HCT116 (cell line): ENCODE measurements at regions not wholly inside any gene's neighbourhood (a gene's known extent, or its start where the extent isn't known, plus 50 kb on each side); places are given as distances from the start of the nearest gene placed in this dataset.

Experiments used
- ATAC-seq: fragments of 200-7000 bp; cut with Tn5 transposase; 2 replicates; pipeline ENCODE4 v1.9.1; 2020; ENCODE audit warnings: mild to moderate bottlenecking, moderate library complexity
- BruUV-seq: library from RNA; stranded (reverse); fragments of 400-500 nt; replicated peaks from 2 replicates; lab custom pipeline; 2021; lab: Mats Ljungman, UMichigan
- CTCF ChIA-PET: fragments of 300-600 bp; sonication (Branson Sonifier 250); formaldehyde crosslinking; loops from one replicate; lab custom pipeline; 2021; ENCODE audit warnings: antibody characterized with exemption; lab: Charles Lee
- POLR2A ChIA-PET: fragments of 300-600, 350-600 bp; sonication (Branson Sonifier 250); formaldehyde crosslinking; loops from one replicate; lab custom pipeline; 2021; ENCODE audit warnings: antibody characterized with exemption; lab: Charles Lee
- RAD21 ChIA-PET, 2 experiments: fragments of 300-600 bp; sonication (Branson Sonifier 250); formaldehyde crosslinking; loops; one replicate each; lab custom pipeline; 2023; ENCODE audit warnings: low total read pairs in 2 of 2; ENCODE audit not compliant: uncharacterized antibody in 2 of 2, unreplicated experiment in 2 of 2, low non-redundant PET in 1 of 2; lab: Charles Lee
- DNase-seq: peaks from one replicate; pipeline ENCODE4 v3.0.0-alpha.2; 2010; ENCODE audit warnings: low read depth, low spot score
- H2AFZ ChIP-seq: fragments of 200-600 bp; shearing (Covaris generic), sonication (generic); 2 replicates; pipeline ENCODE4 v1.6.1; 2017; ENCODE audit warnings: low read depth, mixed run types, mixed read lengths, antibody characterized with exemption, low read length; ENCODE audit not compliant: poor library complexity, severe bottlenecking
- H3K27ac ChIP-seq: 2 replicates; pipeline ENCODE4 v1.5.1; 2012; ENCODE audit warnings: low read depth, low read length
- H3K27me3 ChIP-seq: fragments of 200-600 bp; sonication (generic); 2 replicates; pipeline ENCODE4 v1.6.1; 2016; ENCODE audit warnings: mixed run types, low read length, mixed read lengths; ENCODE audit not compliant: insufficient read depth
- H3K36me3 ChIP-seq, 2 experiments: fragments of 200-500 bp in 1 of 2; fragments of 200-600 bp in 1 of 2; sonication (Bioruptor generic) in 1 of 2; sonication (generic) in 1 of 2; 2 replicates each; pipeline versions ENCODE4 v1.5.1 to v1.6.1; 2014 to 2016; ENCODE audit warnings: low read length in 2 of 2, inconsistent platforms in 1 of 2, mixed read lengths in 1 of 2, mixed run types in 1 of 2; ENCODE audit not compliant: insufficient read depth in 2 of 2, control insufficient read depth in 1 of 2
- H3K4me1 ChIP-seq, 2 experiments: fragments of 200-600 bp in 1 of 2; sonication (generic) in 1 of 2; 2 replicates each; pipeline versions ENCODE4 v1.5.1 to v1.6.1; 2012 to 2017; ENCODE audit warnings: low read length in 2 of 2, inconsistent platforms in 1 of 2, mild to moderate bottlenecking in 1 of 2, mixed read lengths in 1 of 2, mixed run types in 1 of 2, moderate library complexity in 1 of 2; ENCODE audit not compliant: insufficient read depth in 2 of 2, control insufficient read depth in 1 of 2
- H3K4me2 ChIP-seq: fragments of 200-600 bp; sonication (generic); 2 replicates; pipeline ENCODE4 v1.6.1; 2017; ENCODE audit warnings: mixed run types, low read length, mixed read lengths
- H3K4me3 ChIP-seq, 2 experiments: fragments of 200-600 bp in 1 of 2; sonication (generic) in 1 of 2; replicated peaks in 1 of 2; 2 replicates each; pipeline ENCODE4 v1.5.1; 2011 to 2016; ENCODE audit warnings: low read length in 2 of 2, control low read depth in 1 of 2, low read depth in 1 of 2, mild to moderate bottlenecking in 1 of 2, mixed read lengths in 1 of 2, mixed run types in 1 of 2
- H3K79me2 ChIP-seq: fragments of 200-600 bp; sonication (generic); 2 replicates; pipeline ENCODE4 v1.6.1; 2017; ENCODE audit warnings: mild to moderate bottlenecking, mixed run types, low read length, moderate library complexity, mixed read lengths; ENCODE audit not compliant: insufficient read depth
- H3K9ac ChIP-seq: fragments of 200-600 bp; sonication (generic); 2 replicates; pipeline ENCODE4 v1.6.1; 2016; ENCODE audit warnings: low read length, mixed read lengths
- H3K9me2 ChIP-seq: fragments of 200-600 bp; sonication (generic), shearing (Covaris generic); 2 replicates; pipeline ENCODE4 v1.6.1; 2017; ENCODE audit warnings: mixed run types, mild to moderate bottlenecking, moderate library complexity; ENCODE audit not compliant: insufficient read depth
- H3K9me3 ChIP-seq, 2 experiments: fragments of 200-500 bp in 1 of 2; fragments of 200-600 bp in 1 of 2; sonication (Bioruptor generic) in 1 of 2; sonication (generic) in 1 of 2; 2 replicates each; pipeline ENCODE4 v1.6.1; 2014 to 2017; ENCODE audit warnings: low read length in 2 of 2, mixed read lengths in 2 of 2, inconsistent platforms in 1 of 2, low read depth in 1 of 2, mild to moderate bottlenecking in 1 of 2, mixed run types in 1 of 2, moderate library complexity in 1 of 2; ENCODE audit not compliant: control insufficient read depth in 1 of 2, insufficient read depth in 1 of 2
- H4K20me1 ChIP-seq: fragments of 200-600 bp; sonication (generic), shearing (Covaris generic); 2 replicates; pipeline ENCODE4 v1.6.1; 2017; ENCODE audit warnings: mixed run types, mild to moderate bottlenecking, moderate library complexity; ENCODE audit not compliant: insufficient read depth
- CBX3 ChIP-seq: IDR thresholded peaks from 2 replicates; pipeline ENCODE4 v1.6.1; 2012; ENCODE audit warnings: low read depth
- CEBPB ChIP-seq: IDR thresholded peaks from 2 replicates; pipeline ENCODE4 v1.6.1; 2012; ENCODE audit warnings: low read depth
- CTCF ChIP-seq, 3 experiments: fragments of 200-600 bp in 1 of 3; sonication (generic) in 1 of 3; IDR thresholded peaks in 2 of 3; conservative IDR thresholded peaks in 1 of 3; 2 replicates each; pipeline ENCODE4 v1.5.1; 2012 to 2017; ENCODE audit warnings: low read depth in 2 of 3, low read length in 2 of 3, antibody characterized with exemption in 1 of 3, borderline replicate concordance in 1 of 3, control low read depth in 1 of 3, mild to moderate bottlenecking in 1 of 3, mixed read lengths in 1 of 3, mixed run types in 1 of 3, moderate library complexity in 1 of 3; ENCODE audit not compliant: insufficient read depth in 1 of 3
- EGR1 ChIP-seq: IDR thresholded peaks from 2 replicates; pipeline ENCODE4 v1.6.1; 2012; ENCODE audit warnings: low read depth
- EZH2 ChIP-seq: fragments of 200-600 bp; sonication (generic); IDR thresholded peaks from 2 replicates; pipeline ENCODE4 v1.6.1; 2017; ENCODE audit warnings: antibody characterized with exemption, mixed run types
- EZH2phosphoT487 ChIP-seq: fragments of 200-600 bp; IDR thresholded peaks from 2 replicates; pipeline ENCODE4 v1.6.1; 2018; ENCODE audit warnings: antibody characterized with exemption, borderline replicate concordance
- JUND ChIP-seq: IDR thresholded peaks from 2 replicates; pipeline ENCODE4 v1.6.1; 2012
- MAX ChIP-seq: IDR thresholded peaks from 2 replicates; pipeline ENCODE4 v1.6.1; 2012
- POLR2A ChIP-seq: IDR thresholded peaks from 2 replicates; pipeline ENCODE4 v1.7.0; 2011; ENCODE audit warnings: borderline replicate concordance; ENCODE audit not compliant: insufficient read depth, insufficient read length; ENCODE audit errors: extremely low read depth
- RAD21 ChIP-seq: IDR thresholded peaks from 2 replicates; pipeline ENCODE4 v1.6.1; 2012; ENCODE audit warnings: low read depth, mild to moderate bottlenecking
- REST ChIP-seq: IDR thresholded peaks from 2 replicates; pipeline ENCODE4 v1.6.1; 2012; ENCODE audit warnings: low read depth
- SRF ChIP-seq: IDR thresholded peaks from 2 replicates; pipeline ENCODE4 v1.6.1; 2012; ENCODE audit warnings: low read depth
- TCF7L2 ChIP-seq: IDR thresholded peaks from 2 replicates; pipeline ENCODE4 v1.7.0; 2011; ENCODE audit warnings: borderline replicate concordance, inconsistent platforms; ENCODE audit not compliant: insufficient read depth, insufficient read length; ENCODE audit errors: extremely low read depth
- ZNF274 ChIP-seq: fragments of 200-500 bp; sonication (Bioruptor generic); IDR thresholded peaks from 2 replicates; pipeline ENCODE4 v1.6.1; 2014; ENCODE audit warnings: mild to moderate bottlenecking, low read depth, low read length, inconsistent platforms
- intact Hi-C: fragments of 100-400 bp; cut with micrococcal nuclease; formaldehyde crosslinking; loops from 2 replicates; pipeline ENCODE4 v1.10.0; 2022

- peaks cover 2 to 7% of the 10 kb centered on the region in 2 experiments; a peak in 3 of 4 replicates for H3K4me1 ChIP-seq
- H3K9me2 ChIP-seq: no peaks in the 10 kb centered on the region
- no peak overlapping the region for H3K27ac ChIP-seq
- H3K27me3 ChIP-seq: peaks cover 22% of the 10 kb centered on the region
- BruUV-seq: no TSS peak
- H3K79me2 ChIP-seq: no peaks in the 10 kb centered on the region
- H3K9me3 ChIP-seq: no peaks in the 10 kb centered on the region
- POLR2A ChIA-PET: no interaction called here
- H3K4me2 ChIP-seq: no peak overlapping the region
- no peaks in the 10 kb centered on the region for H4K20me1 ChIP-seq
- CTCF ChIA-PET: no interaction called here
- ATAC-seq: no peak
- TF ChIP-seq POLR2A (no peak), EZH2phosphoT487 (no peak), SRF (no peak), EZH2 (no peak), EGR1 (no peak), TCF7L2 (no peak), JUND (no peak), RAD21 (no peak)
- TF ChIP-seq, all 23 proteins: peak for 0
- no peak for DNase-seq
- RAD21 ChIA-PET: no interaction called here
- Histone ChIP-seq H2AFZ (no peak overlapping the region), H3K9ac (no peak overlapping the region), H3K4me3 (no peak overlapping the region), H3K36me3 (no peaks in the 10 kb centered on the region)
- intact Hi-C loops: no loop called here
Measured at GRCh38 chr2:236730393-236730792, 160.8 kb downstream of the ACKR3 start.

DNA sequence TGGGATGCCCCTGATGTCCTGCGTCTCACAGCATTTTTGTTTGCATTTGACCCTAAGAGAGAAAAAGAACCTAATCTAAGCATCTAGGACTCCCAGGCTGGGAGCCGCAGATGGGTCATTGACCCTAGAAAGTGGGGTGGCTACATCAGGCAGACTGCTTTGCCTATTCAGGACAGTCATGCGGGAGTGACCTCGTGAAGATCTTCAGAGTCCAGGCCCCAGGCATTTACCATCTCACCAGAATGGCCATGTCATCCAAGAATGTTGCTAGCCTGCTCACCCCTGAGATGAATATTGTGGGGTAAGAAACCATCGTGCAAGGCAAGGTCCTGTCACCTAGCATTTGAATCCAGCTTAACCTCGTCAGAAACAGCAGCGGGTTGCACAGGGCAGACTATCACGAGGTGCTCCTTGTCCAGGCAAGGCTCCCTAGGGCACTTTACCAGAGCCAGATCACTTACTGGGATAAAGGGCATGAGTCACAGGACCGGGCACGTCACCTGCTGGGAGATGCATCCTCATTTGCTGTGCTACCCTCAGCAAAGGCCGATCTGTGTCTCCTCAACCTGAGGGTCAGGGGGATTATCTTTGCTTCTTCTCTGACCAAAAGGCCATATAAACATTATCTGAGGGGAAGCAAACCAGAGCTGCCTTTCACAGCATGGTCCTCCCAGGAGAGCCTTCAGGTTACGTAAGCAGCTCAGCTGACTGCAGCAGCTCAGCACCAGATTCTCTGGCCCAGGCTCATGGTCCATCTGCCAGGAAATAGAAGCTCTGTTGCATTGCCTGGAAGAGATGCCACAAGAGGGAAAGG is 162.3 kb downstream of the ACKR3 start:
- H3K9me3 ChIP-seq: no peaks in the 10 kb centered on the region
- ATAC-seq (peak; percentile 68), DNase-seq (no peak)
- CTCF ChIA-PET: no interaction called here
- no peak overlapping the region for H2AFZ ChIP-seq
- H3K9me2 ChIP-seq: no peaks in the 10 kb centered on the region
- no peak overlapping the region for H3K4me3 ChIP-seq
- H3K27me3 ChIP-seq: peaks cover 33% of the 10 kb centered on the region
- H3K27ac ChIP-seq: no peak overlapping the region
- H3K9ac ChIP-seq: no peak overlapping the region
- POLR2A ChIA-PET: no interaction called here
- H3K36me3 ChIP-seq: no peaks in the 10 kb centered on the region
- H4K20me1 ChIP-seq: no peaks in the 10 kb centered on the region
- H3K4me1 ChIP-seq: peaks cover 2 to 7% of the 10 kb centered on the region in 2 experiments; a peak in 3 of 4 replicates
- intact Hi-C loops: no loop called here
- BruUV-seq: no TSS peak
- H3K4me2 ChIP-seq: peak overlapping the region; percentile 23; the same call in 1 of the 2 replicates
- H3K79me2 ChIP-seq: no peaks in the 10 kb centered on the region
- RAD21 ChIA-PET: no interaction called here
- no peak for TF ChIP-seq CTCF (IDR thresholded peaks at IDR 0.05 in 2 of 3, conservative IDR thresholded peaks at IDR 0.05 in 1 of 3; ENCODE audit: borderline replicate concordance in 1 of 3, insufficient read depth in 1 of 3, low read depth in 2 of 3, low read length in 2 of 3)
- no peak for TF ChIP-seq ZNF274
- TF ChIP-seq EZH2phosphoT487: no peak
- no peak for TF ChIP-seq REST
- no peak for TF ChIP-seq EGR1
- TF ChIP-seq CEBPB: no peak
- no peak for TF ChIP-seq EZH2
- no peak for TF ChIP-seq MAX
- TF ChIP-seq CBX3: no peak
